Tibial nerve (tissue), 4 donors: ENCODE measurements at regions not wholly inside any gene's neighbourhood (a gene's known extent, or its start where the extent isn't known, plus 50 kb on each side); places are given as distances from the start of the nearest gene placed in this dataset.

Experiments
- DNase-seq, 2 donors: peaks; one replicate each; pipeline ENCODE4 v3.0.0-alpha.2; 2019; ENCODE audit warnings: low spot score in 2 of 2
- H3K27ac ChIP-seq, 4 donors: fragments of 200-600 bp; sonication (generic) in 3 of 4; one replicate each; pipeline ENCODE4 v1.5.1; 2017 to 2019; ENCODE audit warnings: mild to moderate bottlenecking in 1 of 4
- H3K27me3 ChIP-seq, 2 donors: fragments of 200-600 bp; sonication (generic) in 1 of 2; one replicate each; pipeline versions ENCODE4 v1.5.1 to v1.6.0; 2017 to 2019
- H3K36me3 ChIP-seq, 3 donors: fragments of 200-600 bp; sonication (generic); one replicate each; pipeline ENCODE4 v1.5.1; 2018 to 2019
- H3K4me1 ChIP-seq, 4 donors: fragments of 200-600 bp; sonication (generic) in 3 of 4; one replicate each; pipeline ENCODE4 v1.5.1; 2017 to 2019
- H3K4me3 ChIP-seq, 4 donors: fragments of 200-600 bp; sonication (generic) in 3 of 4; one replicate each; pipeline ENCODE4 v1.5.1; 2017 to 2019; ENCODE audit warnings: mild to moderate bottlenecking in 1 of 4, moderate library complexity in 1 of 4
- H3K9me3 ChIP-seq, 4 donors: fragments of 200-600 bp; sonication (generic) in 3 of 4; one replicate each; pipeline ENCODE4 v1.5.1; 2017 to 2019
- EP300 ChIP-seq, 2 donors: sonication (generic); formaldehyde crosslinking; IDR thresholded peaks; one replicate each; pipeline ENCODE4 v1.6.1; 2017; ENCODE audit warnings: antibody characterized with exemption in 2 of 2, mild to moderate bottlenecking in 1 of 2
- POLR2A ChIP-seq, 2 donors: fragments of 450-650 bp; IDR thresholded peaks; one replicate each; pipeline ENCODE4 v1.6.1; 2017; ENCODE audit warnings: antibody characterized with exemption in 2 of 2, mild to moderate bottlenecking in 2 of 2, moderate library complexity in 2 of 2
- WGBS, 2 donors: methylation state at CpG; one replicate each; pipeline ENCODE4 v1.1.5; 2018; 5-methylcytosine and 5-hydroxymethylcytosine counted together
- TF ChIP-seq, protein P1 (sequence below), 5 experiments: fragments of 200-600 bp in 3 of 5; fragments of 450-650 bp in 2 of 5; sonication (generic) in 3 of 5; IDR thresholded peaks; one replicate each; pipeline ENCODE4 v1.5.1; 2016 to 2019; ENCODE audit warnings: antibody characterized with exemption in 5 of 5, mild to moderate bottlenecking in 3 of 5, moderate library complexity in 2 of 5

- H3K36me3 ChIP-seq, result no peaks in the 10 kb centered on the region
- no peaks in the 10 kb centered on the region for H3K9me3 ChIP-seq
- H3K4me1 ChIP-seq, result no peaks in the 10 kb centered on the region
- 90 to 93% methylated on average over 8 of the region's 8 CpGs for WGBS, 2 donors
- DNase-seq, result no peak
- no peak overlapping the region for H3K27ac ChIP-seq
- no peaks in the 10 kb centered on the region for H3K27me3 ChIP-seq
- no peak for TF ChIP-seq POLR2A (IDR thresholded peaks at IDR 0.05)
- TF ChIP-seq EP300 (IDR thresholded peaks at IDR 0.05), result no peak
- TF ChIP-seq, protein P1, sequence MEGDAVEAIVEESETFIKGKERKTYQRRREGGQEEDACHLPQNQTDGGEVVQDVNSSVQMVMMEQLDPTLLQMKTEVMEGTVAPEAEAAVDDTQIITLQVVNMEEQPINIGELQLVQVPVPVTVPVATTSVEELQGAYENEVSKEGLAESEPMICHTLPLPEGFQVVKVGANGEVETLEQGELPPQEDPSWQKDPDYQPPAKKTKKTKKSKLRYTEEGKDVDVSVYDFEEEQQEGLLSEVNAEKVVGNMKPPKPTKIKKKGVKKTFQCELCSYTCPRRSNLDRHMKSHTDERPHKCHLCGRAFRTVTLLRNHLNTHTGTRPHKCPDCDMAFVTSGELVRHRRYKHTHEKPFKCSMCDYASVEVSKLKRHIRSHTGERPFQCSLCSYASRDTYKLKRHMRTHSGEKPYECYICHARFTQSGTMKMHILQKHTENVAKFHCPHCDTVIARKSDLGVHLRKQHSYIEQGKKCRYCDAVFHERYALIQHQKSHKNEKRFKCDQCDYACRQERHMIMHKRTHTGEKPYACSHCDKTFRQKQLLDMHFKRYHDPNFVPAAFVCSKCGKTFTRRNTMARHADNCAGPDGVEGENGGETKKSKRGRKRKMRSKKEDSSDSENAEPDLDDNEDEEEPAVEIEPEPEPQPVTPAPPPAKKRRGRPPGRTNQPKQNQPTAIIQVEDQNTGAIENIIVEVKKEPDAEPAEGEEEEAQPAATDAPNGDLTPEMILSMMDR (IDR thresholded peaks at IDR 0.05), result no peak
- no peak overlapping the region for H3K4me3 ChIP-seq
These were observed 261.1 kb upstream of the CITED2 start for GRCh38 chr6:139635401-139636130.

- TF ChIP-seq POLR2A (IDR thresholded peaks at IDR 0.05) (no peak), EP300 (IDR thresholded peaks at IDR 0.05) (no peak)
- TF ChIP-seq, protein P1 (IDR thresholded peaks at IDR 0.05), result no peak
- Histone ChIP-seq H3K27me3 (no peaks in the 10 kb centered on the region), H3K9me3 (no peaks in the 10 kb centered on the region), H3K4me1 (no peaks in the 10 kb centered on the region), H3K36me3 (no peaks in the 10 kb centered on the region), H3K27ac (no peak overlapping the region), H3K4me3 (no peak overlapping the region)
- DNase-seq, result no peak
- 88 to 89% methylated on average over 1 of the region's 1 CpG for WGBS, 2 donors
These were observed 258.4 kb upstream of the CITED2 start for GRCh38 chr6:139632840-139633239.

- 50 to 57% methylated on average over 1 of the region's 1 CpG for WGBS, 2 donors
- no peak overlapping the region for H3K4me3 ChIP-seq
- TF ChIP-seq, protein P1 (IDR thresholded peaks at IDR 0.05), result no peak
- TF ChIP-seq EP300 (IDR thresholded peaks at IDR 0.05) (no peak), POLR2A (IDR thresholded peaks at IDR 0.05) (no peak)
These were observed 253.8 kb upstream of the CITED2 start for GRCh38 chr6:139628270-139628669.

GRCh38 chr6:139627091-139627490 lies 252.6 kb upstream of the CITED2 start:
- no peak for DNase-seq
- no peaks in the 10 kb centered on the region for H3K9me3 ChIP-seq
- no peak overlapping the region for H3K27ac ChIP-seq
- no peaks in the 10 kb centered on the region for H3K36me3 ChIP-seq
- no peaks in the 10 kb centered on the region for H3K27me3 ChIP-seq
- H3K4me1 ChIP-seq, result no peaks in the 10 kb centered on the region
- no peak overlapping the region for H3K4me3 ChIP-seq
- WGBS, 2 donors, result 21 to 44% methylated on average over 1 of the region's 1 CpG
- TF ChIP-seq EP300 (IDR thresholded peaks at IDR 0.05), result no peak
- TF ChIP-seq, protein P1 (IDR thresholded peaks at IDR 0.05), result no peak
- no peak for TF ChIP-seq POLR2A (IDR thresholded peaks at IDR 0.05)

More at GRCh38 chr6:139628270-139628669, 253.8 kb upstream of the CITED2 start:
- Histone ChIP-seq H3K27me3 (no peaks in the 10 kb centered on the region), H3K9me3 (no peaks in the 10 kb centered on the region), H3K36me3 (no peaks in the 10 kb centered on the region), H3K4me1 (no peaks in the 10 kb centered on the region), H3K27ac (no peak overlapping the region)
- DNase-seq, result no peak

GRCh38 chr6:139625998-139626975 lies 251.8 kb upstream of the CITED2 start:
- TF ChIP-seq POLR2A (IDR thresholded peaks at IDR 0.05), result no peak
- peak in 1 of 2 donors; percentile 23 for TF ChIP-seq EP300 (IDR thresholded peaks at IDR 0.05)
- Histone ChIP-seq H3K9me3 (no peaks in the 10 kb centered on the region), H3K36me3 (no peaks in the 10 kb centered on the region), H3K27ac (no peak overlapping the region), H3K27me3 (no peaks in the 10 kb centered on the region), H3K4me3 (no peak overlapping the region), H3K4me1 (no peaks in the 10 kb centered on the region)
- peak in 1 of 2 donors; percentile 38 for DNase-seq
- WGBS, 2 donors, result 47 to 53% methylated on average over 5 of the region's 5 CpGs
